K562 (cell line): ENCODE measurements at regions not wholly inside any gene's neighbourhood (a gene's known extent, or its start where the extent isn't known, plus 50 kb on each side); places are given as distances from the start of the nearest gene placed in this dataset.

Experiments used
- ATAC-seq: fragments of 200-7000 bp; cut with Tn5 transposase; 3 replicates; pipeline ENCODE4 v1.9.1; 2020; ENCODE audit warnings: moderate library complexity
- BruUV-seq: library from RNA; stranded (reverse); fragments of 400-500 nt; replicated peaks from 2 replicates; lab custom pipeline; 2021; lab: Mats Ljungman, UMichigan
- CTCF ChIA-PET: fragments of 300-600 bp; formaldehyde crosslinking; extraction: SDS; loops from one replicate; lab custom pipeline; 2021; ENCODE audit warnings: low intra/inter-chr PET ratio; lab: Yijun Ruan, JAX
- POLR2A ChIA-PET: fragments of 300-600, 350-650 bp; sonication (Branson Sonifier 250); formaldehyde crosslinking; extraction: SDS; loops from one replicate; lab custom pipeline; 2021; ENCODE audit warnings: antibody characterized with exemption, inconsistent platforms; lab: Yijun Ruan, JAX
- DNase-seq, 4 experiments: peaks; one replicate each; pipeline versions ENCODE4 v3.0.0 to v3.0.0-alpha.2; 2011 to 2018; ENCODE audit warnings: low spot score in 3 of 4, mixed read lengths in 3 of 4; ENCODE audit errors: extremely low read depth in 1 of 4
- FAIRE-seq: peaks from 2 replicates; lab custom pipeline; 2011; peaks lifted over from hg19 to GRCh38; lab: Jason Lieb, UNC
- H2AFZ ChIP-seq: 2 replicates; pipeline ENCODE4 v1.6.0; 2011; ENCODE audit warnings: low read depth, low read length, control low read depth, inconsistent platforms
- H3K27ac ChIP-seq: fragments of 200-600 bp; 3 replicates; pipeline ENCODE4 v1.8.0; 2011; ENCODE audit warnings: low read depth, mild to moderate bottlenecking, control low read depth, inconsistent platforms, low read length, moderate library complexity, mixed read lengths; ENCODE audit errors: extremely low read depth
- H3K27me3 ChIP-seq, 2 experiments: fragments of 300-600 bp in 1 of 2; 2 replicates in 1 of 2; 3 replicates in 1 of 2; pipeline versions ENCODE4 v1.6.0 to v1.8.0; 2011; ENCODE audit warnings: inconsistent platforms in 2 of 2, low read length in 2 of 2, mild to moderate bottlenecking in 1 of 2, mixed read lengths in 1 of 2, moderate library complexity in 1 of 2; ENCODE audit not compliant: control insufficient read depth in 2 of 2, insufficient read depth in 2 of 2
- H3K36me3 ChIP-seq: fragments of 300-600 bp; 3 replicates; pipeline ENCODE4 v1.8.0; 2011; ENCODE audit warnings: mild to moderate bottlenecking, low read length, inconsistent platforms; ENCODE audit not compliant: control insufficient read depth, insufficient read depth
- H3K4me1 ChIP-seq, 2 experiments: fragments of 200-600 bp in 1 of 2; replicated peaks in 1 of 2; 2 replicates in 1 of 2; 3 replicates in 1 of 2; pipeline versions ENCODE4 v1.5.1 to v1.8.0; 2011; ENCODE audit warnings: inconsistent platforms in 2 of 2, low read length in 2 of 2, mild to moderate bottlenecking in 1 of 2, mixed read lengths in 1 of 2, moderate library complexity in 1 of 2; ENCODE audit not compliant: control insufficient read depth in 2 of 2, insufficient read depth in 2 of 2
- H3K4me2 ChIP-seq: 2 replicates; pipeline ENCODE4 v1.6.1; 2011; ENCODE audit warnings: low read length, control low read depth, inconsistent platforms, mixed read lengths; ENCODE audit not compliant: insufficient read depth
- H3K4me3 ChIP-seq: fragments of 200-600 bp; sonication (generic), shearing (Covaris generic); 2 replicates; pipeline ENCODE4 v1.5.1; 2016; ENCODE audit warnings: control low read depth, inconsistent platforms
- H3K79me2 ChIP-seq: fragments of 200-600 bp; 3 replicates; pipeline ENCODE4 v1.8.0; 2011; ENCODE audit warnings: low read length, inconsistent platforms; ENCODE audit not compliant: control insufficient read depth, insufficient read depth
- H3K9ac ChIP-seq, 2 experiments: 2 replicates each; pipeline versions ENCODE4 v1.6.0 to v1.6.1; 2011; ENCODE audit warnings: low read depth in 2 of 2, low read length in 2 of 2, control low read depth in 1 of 2, inconsistent platforms in 1 of 2, mild to moderate bottlenecking in 1 of 2, mixed read lengths in 1 of 2; ENCODE audit not compliant: insufficient read depth in 1 of 2
- H3K9me1 ChIP-seq: one replicate; pipeline ENCODE4 v1.6.0; 2011; ENCODE audit warnings: inconsistent platforms, mild to moderate bottlenecking, low read length, moderate library complexity; ENCODE audit not compliant: control insufficient read depth, insufficient read depth
- H3K9me3 ChIP-seq: replicated peaks from 2 replicates; pipeline ENCODE4 v1.5.1; 2011; ENCODE audit warnings: low read depth, low read length, inconsistent platforms; ENCODE audit not compliant: control insufficient read depth, insufficient read depth
- H4K20me1 ChIP-seq: replicated peaks from 2 replicates; pipeline ENCODE4 v1.6.1; 2011; ENCODE audit warnings: low read length, inconsistent platforms, mixed read lengths; ENCODE audit not compliant: control insufficient read depth, insufficient read depth
- ERF ChIP-seq: fragments of 450-650 bp; formaldehyde crosslinking; IDR thresholded peaks from 2 replicates; pipeline ENCODE4 v1.4.0; 2020; ENCODE audit warnings: mild to moderate bottlenecking, mixed read lengths
- IRF2 ChIP-seq: sonication (generic); formaldehyde crosslinking; IDR thresholded peaks from 2 replicates; pipeline ENCODE4 v1.8.1; 2022; ENCODE audit warnings: mild to moderate bottlenecking, missing genetic modification reagents
- KDM1A ChIP-seq, 2 experiments: fragments of 450-650 bp; IDR thresholded peaks; 2 replicates each; pipeline ENCODE4 v1.6.1; 2016; ENCODE audit warnings: mild to moderate bottlenecking in 2 of 2
- KDM2B ChIP-seq: fragments of 250-450 bp; sonication (Bioruptor Pico); IDR thresholded peaks from 2 replicates; pipeline ENCODE4 v1.8.0; 2021; ENCODE audit warnings: mild to moderate bottlenecking, moderate library complexity
- MXD1 ChIP-seq: fragments of 250-450 bp; sonication (Bioruptor Pico); IDR thresholded peaks from 2 replicates; pipeline ENCODE4 v1.8.0; 2021; ENCODE audit warnings: borderline replicate concordance, mild to moderate bottlenecking, moderate library complexity; ENCODE audit not compliant: poor library complexity, severe bottlenecking
- NFE2 ChIP-seq: IDR thresholded peaks from 2 replicates; pipeline ENCODE4 v1.6.1; 2014; ENCODE audit warnings: antibody characterized with exemption, low read depth
- RBM14 ChIP-seq: fragments of 200-400 bp; formaldehyde crosslinking; IDR thresholded peaks from 2 replicates; pipeline ENCODE4 v1.6.1; 2018; ENCODE audit warnings: low read depth, mild to moderate bottlenecking, low read length, moderate library complexity, borderline replicate concordance; ENCODE audit not compliant: insufficient read depth
- RHOXF2B ChIP-seq: fragments of 250-450 bp; sonication (Bioruptor Pico); conservative IDR thresholded peaks from 2 replicates; pipeline ENCODE4 v1.5.1; 2021
- SP2 ChIP-seq: IDR thresholded peaks from 2 replicates; pipeline ENCODE4 v1.6.1; 2011; ENCODE audit warnings: mild to moderate bottlenecking, low read depth, low read length, moderate library complexity; ENCODE audit not compliant: poor library complexity, severe bottlenecking; ENCODE audit errors: extremely low read depth
- TAL1 ChIP-seq: fragments of 450-650 bp; IDR thresholded peaks from 2 replicates; pipeline ENCODE4 v1.6.1; 2016; ENCODE audit warnings: mild to moderate bottlenecking
- ZNF224 ChIP-seq: sonication (generic); formaldehyde crosslinking; IDR thresholded peaks from 2 replicates; pipeline ENCODE4 v1.8.0; 2022; ENCODE audit warnings: mild to moderate bottlenecking, missing genetic modification reagents
- ZNF408 ChIP-seq: fragments of 250-450 bp; sonication (Bioruptor Pico); IDR thresholded peaks from 2 replicates; pipeline ENCODE4 v1.4.0; 2020; ENCODE audit warnings: low read depth, mild to moderate bottlenecking, moderate library complexity
- WGBS: fragments of 100-300 bp; shearing (Covaris generic); methylation state at CpG from one replicate; pipeline ENCODE4 v1.1.6; 2016; ENCODE audit warnings: low coverage, mixed read lengths; ENCODE audit not compliant: insufficient coverage; ENCODE audit errors: missing lambda C conversion rate; 5-methylcytosine and 5-hydroxymethylcytosine counted together
- in situ Hi-C: fragments of 300-500 bp; cut with MboI; formaldehyde crosslinking; loops from 4 replicates; pipeline ENCODE4 v1.15.0; 2018; ENCODE audit warnings: inconsistent platforms, mixed read lengths
- intact Hi-C: fragments of 100-400 bp; cut with micrococcal nuclease; formaldehyde crosslinking; loops from 2 replicates; pipeline ENCODE4 v1.14.2; 2022
- TF ChIP-seq, protein P1 (sequence below): fragments of 450-650 bp; IDR thresholded peaks from 2 replicates; pipeline ENCODE4 v1.6.1; 2016
- TF ChIP-seq, protein P2 (sequence below): sonication (generic); formaldehyde crosslinking; IDR thresholded peaks from 2 replicates; pipeline ENCODE4 v1.8.0; 2022; ENCODE audit warnings: mild to moderate bottlenecking, missing genetic modification reagents

- Histone ChIP-seq H3K36me3 (no peaks in the 10 kb centered on the region), H3K27ac (no peak overlapping the region), H3K79me2 (no peaks in the 10 kb centered on the region), H3K27me3 (no peaks in the 10 kb centered on the region), H3K4me2 (no peak overlapping the region), H4K20me1 (no peaks in the 10 kb centered on the region), H3K9me1 (no peaks in the 10 kb centered on the region), H2AFZ (no peak overlapping the region), H3K4me1 (no peaks in the 10 kb centered on the region), H3K9me3 (no peaks in the 10 kb centered on the region), H3K9ac (no peak overlapping the region), H3K4me3 (no peak overlapping the region)
- WGBS = 0% methylated on average over 1 of the region's 1 CpG
- FAIRE-seq (no peak), DNase-seq (no peak), ATAC-seq (no peak)
- in situ Hi-C loops = no loop called here
- ChIA-PET POLR2A (no interaction called here), CTCF (no interaction called here)
- BruUV-seq = no TSS peak
- TF ChIP-seq ZNF408 (CRISPR knock-in tag) (no peak), ZNF224 (no peak), SP2 (no peak), KDM2B (no peak), IRF2 (CRISPR knock-in tag) (no peak), RBM14 (no peak), ERF (CRISPR knock-in tag) (no peak), KDM1A (IDR thresholded peaks at IDR 0.05) (no peak)
- intact Hi-C loops = no loop called here
These were observed 1750.0 kb downstream of the PCDH7 start for GRCh38 chr4:32470087-32470585.

GRCh38 chr4:32472918-32473317 is 1752.7 kb downstream of the PCDH7 start:
- H3K36me3 ChIP-seq = no peaks in the 10 kb centered on the region
- ChIA-PET CTCF (no interaction called here), POLR2A (no interaction called here)
- H3K4me2 ChIP-seq = no peak overlapping the region
- H3K79me2 ChIP-seq = no peaks in the 10 kb centered on the region
- H3K9ac ChIP-seq = no peak overlapping the region
- DNase-seq = no peak
- FAIRE-seq = no peak
- H3K4me1 ChIP-seq = no peaks in the 10 kb centered on the region
- no peaks in the 10 kb centered on the region for H4K20me1 ChIP-seq
- H3K9me1 ChIP-seq = no peaks in the 10 kb centered on the region
- intact Hi-C loops (no loop called here), in situ Hi-C loops (no loop called here)
- H3K27me3 ChIP-seq = no peaks in the 10 kb centered on the region
- H3K27ac ChIP-seq = no peak overlapping the region
- H3K9me3 ChIP-seq = no peaks in the 10 kb centered on the region
- ATAC-seq = no peak
- no TSS peak for BruUV-seq
- no peak overlapping the region for H2AFZ ChIP-seq
- 0% methylated on average over 2 of the region's 2 CpGs for WGBS
- no peak overlapping the region for H3K4me3 ChIP-seq
- TF ChIP-seq, protein P1, sequence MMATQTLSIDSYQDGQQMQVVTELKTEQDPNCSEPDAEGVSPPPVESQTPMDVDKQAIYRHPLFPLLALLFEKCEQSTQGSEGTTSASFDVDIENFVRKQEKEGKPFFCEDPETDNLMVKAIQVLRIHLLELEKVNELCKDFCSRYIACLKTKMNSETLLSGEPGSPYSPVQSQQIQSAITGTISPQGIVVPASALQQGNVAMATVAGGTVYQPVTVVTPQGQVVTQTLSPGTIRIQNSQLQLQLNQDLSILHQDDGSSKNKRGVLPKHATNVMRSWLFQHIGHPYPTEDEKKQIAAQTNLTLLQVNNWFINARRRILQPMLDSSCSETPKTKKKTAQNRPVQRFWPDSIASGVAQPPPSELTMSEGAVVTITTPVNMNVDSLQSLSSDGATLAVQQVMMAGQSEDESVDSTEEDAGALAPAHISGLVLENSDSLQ = no peak
- TF ChIP-seq RHOXF2B (CRISPR knock-in tag) (no peak), MXD1 (CRISPR knock-in tag) (no peak), ZNF408 (CRISPR knock-in tag) (no peak), NFE2 (no peak), TAL1 (no peak)
- TF ChIP-seq, protein P2, sequence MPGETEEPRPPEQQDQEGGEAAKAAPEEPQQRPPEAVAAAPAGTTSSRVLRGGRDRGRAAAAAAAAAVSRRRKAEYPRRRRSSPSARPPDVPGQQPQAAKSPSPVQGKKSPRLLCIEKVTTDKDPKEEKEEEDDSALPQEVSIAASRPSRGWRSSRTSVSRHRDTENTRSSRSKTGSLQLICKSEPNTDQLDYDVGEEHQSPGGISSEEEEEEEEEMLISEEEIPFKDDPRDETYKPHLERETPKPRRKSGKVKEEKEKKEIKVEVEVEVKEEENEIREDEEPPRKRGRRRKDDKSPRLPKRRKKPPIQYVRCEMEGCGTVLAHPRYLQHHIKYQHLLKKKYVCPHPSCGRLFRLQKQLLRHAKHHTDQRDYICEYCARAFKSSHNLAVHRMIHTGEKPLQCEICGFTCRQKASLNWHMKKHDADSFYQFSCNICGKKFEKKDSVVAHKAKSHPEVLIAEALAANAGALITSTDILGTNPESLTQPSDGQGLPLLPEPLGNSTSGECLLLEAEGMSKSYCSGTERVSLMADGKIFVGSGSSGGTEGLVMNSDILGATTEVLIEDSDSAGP (CRISPR knock-in tag) = no peak
